Activated CD8-positive, alpha-beta memory T cell treated with anti-CD3 and anti-CD28 coated beads for 1 hour (primary cell): ENCODE measurements at regions not wholly inside any gene's neighbourhood (a gene's known extent, or its start where the extent isn't known, plus 50 kb on each side); places are given as distances from the start of the nearest gene placed in this dataset.

Experiments used
- DNase-seq, 2 donors: peaks; one replicate each; pipeline ENCODE4 v3.0.0-alpha.2; 2020; ENCODE audit warnings: low read depth in 1 of 2; ENCODE audit errors: extremely low read depth in 1 of 2

DNA sequence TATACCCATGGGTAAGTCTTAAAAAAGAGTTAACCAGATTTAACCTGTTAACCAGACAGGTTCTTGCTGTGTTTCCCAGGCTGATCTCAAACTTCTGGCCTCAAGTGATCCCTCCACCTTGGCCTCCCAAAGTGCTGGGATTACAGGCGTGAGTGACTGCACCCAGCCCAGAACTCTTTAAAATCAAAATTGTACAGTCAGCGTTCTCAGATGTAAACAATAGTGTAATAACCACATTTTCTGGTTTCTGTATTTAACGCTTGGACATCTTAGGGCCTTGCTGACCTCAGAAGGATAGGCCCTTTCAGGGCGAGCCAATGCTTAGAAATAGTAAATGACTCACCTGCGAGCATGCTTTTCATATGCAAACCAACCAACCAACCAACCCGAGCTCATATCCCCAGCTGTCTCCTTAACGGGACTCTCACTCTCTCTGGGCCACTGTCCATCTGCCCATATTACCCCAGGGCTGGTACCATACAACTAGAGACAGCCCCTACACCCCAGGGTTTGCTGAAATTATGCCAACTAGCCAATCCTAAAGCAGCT, 415.0 kb upstream of the XYLT1 start:
- no peak for DNase-seq

DNA sequence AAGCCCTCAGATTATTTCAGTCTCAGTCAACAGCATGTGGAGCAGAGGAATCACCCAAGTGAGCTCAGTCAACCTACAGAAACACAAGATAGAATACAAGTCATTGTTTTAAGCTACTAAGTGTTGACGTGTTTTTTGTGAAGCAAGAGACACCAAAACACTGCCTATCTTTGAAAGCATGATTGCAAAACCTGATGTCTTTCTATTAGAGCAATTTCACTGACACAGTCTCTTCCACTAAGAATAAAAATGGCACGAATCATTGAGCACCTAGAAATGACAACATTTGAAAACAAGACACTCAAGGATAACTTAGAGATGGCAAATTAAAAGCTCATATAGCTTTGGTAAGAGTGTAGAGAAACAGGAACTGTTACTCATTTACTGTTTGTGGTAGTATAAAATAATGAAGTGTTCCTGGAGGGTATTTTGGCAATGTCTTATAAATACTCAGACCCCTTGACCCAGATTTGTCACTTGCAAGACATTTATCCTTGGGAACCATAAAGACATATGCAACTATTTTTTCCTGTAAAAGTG, 407.1 kb upstream of the XYLT1 start:
- no peak for DNase-seq

DNA sequence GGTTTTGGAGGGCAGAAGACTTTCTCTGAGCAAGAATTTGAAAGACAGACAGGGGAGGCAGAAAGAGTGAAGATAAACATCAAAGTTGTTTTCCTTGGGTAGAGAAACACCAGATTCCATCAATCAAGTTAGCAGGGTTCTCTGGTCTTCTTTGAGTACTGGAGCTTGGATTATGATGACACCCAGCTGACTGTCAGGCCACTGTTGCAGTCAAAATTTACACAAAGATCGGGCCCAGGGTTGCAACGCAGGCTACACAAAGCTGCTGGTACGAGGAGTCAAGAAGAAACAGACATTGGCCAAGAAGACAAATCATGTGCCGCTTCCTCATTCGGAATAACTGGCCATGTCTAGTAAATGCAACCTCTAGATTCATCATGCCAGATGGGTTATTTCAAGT, 396.2 kb upstream of the XYLT1 start:
- no peak for DNase-seq

DNA sequence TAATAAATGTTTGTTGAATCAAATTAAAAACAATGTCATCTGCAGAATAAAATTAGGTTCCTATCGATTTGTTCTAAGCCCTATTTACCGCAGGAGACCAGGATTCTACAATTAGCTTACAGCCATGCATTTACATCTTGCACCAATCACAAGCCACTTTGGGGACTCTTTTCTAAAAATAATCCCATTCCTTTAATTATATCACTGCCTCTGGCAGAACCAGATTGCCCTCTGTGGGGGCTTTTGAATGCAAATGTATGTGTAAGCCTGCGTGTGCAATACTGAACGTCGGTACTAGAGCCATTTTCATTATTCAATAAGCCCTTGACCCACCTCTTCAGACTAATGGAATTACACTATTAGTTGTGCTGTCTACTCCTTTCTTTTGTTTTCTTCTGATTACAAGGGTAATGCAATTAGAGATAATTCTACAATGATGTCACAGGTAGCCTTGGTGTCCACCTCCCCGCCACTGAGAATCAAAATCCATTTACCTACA, 391.3 kb upstream of the XYLT1 start:
- no peak for DNase-seq

DNA sequence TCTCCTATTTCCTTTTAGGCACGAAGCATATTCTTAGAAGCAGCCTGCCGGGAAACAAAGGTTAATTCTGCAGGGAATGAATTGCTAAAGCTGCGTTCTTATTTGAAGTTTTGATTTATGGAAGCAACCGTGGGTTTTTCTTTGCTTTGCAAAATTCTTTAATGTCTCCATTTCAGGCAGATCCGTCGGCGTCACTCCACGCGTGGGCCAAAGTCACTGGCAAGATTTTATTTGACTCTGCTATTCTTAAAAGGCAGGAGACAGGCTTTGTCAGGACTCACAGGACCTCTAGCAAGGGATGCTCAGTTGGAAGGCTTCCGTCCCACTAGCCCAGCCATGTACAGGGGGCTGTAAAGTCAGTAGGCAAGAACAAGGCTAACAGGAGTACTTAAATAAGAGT, 387.3 kb upstream of the XYLT1 start:
- DNase-seq = no peak

DNA sequence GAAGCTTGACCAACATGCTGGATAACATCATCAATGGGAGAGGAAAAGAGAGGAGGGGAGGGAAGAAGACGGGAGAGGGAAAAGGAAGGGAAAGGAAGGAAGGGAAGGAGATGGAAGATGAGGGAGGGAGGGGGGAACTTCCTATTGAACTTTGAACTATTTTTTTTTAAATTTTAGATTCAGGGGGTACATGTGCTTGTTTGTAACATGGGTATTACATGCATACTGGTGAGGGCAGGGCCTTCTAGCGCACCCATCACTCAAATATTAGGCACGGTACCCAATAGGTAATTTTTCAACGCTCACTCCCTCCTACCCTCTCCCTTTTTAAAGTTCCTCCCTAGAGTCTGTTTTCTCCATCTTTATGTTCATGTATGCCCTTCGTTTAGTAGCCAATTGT, 383.2 kb upstream of the XYLT1 start:
- DNase-seq = no peak

DNA sequence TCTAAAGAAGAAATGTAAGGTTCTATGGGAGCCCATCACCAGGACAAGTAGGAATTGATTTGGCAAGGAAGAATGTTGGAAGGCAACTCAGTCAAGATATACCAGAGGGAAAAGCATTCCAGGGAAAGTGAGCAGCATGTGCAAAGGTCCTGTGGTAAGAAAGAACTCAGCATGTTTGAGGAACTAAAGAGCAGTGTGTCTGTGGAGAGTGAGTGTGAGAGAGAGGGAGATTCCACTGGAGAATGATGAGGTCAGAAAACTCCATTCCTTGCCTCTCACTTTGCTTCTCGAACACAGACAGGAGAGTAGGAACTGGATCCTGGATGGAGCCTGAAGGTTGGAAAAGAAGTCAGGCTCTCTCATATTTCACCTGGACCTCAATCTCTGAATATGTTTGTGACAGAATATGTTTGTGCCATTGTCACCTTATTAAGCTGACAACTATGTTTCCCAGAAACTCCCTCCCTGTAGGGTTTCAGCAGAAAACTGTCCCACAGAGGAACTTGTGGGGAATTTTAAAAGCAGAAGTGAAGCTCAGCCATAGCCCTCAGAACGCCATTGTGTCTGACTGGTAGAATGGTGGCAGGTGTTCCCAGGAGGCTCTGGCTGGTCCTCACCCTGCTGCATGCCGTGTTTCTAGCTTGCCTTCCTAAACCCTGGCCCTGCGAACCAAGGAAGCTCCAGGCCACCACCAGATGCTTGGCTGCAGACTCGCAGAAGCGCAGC, 382.4 kb upstream of the XYLT1 start:
- DNase-seq = no peak

DNA sequence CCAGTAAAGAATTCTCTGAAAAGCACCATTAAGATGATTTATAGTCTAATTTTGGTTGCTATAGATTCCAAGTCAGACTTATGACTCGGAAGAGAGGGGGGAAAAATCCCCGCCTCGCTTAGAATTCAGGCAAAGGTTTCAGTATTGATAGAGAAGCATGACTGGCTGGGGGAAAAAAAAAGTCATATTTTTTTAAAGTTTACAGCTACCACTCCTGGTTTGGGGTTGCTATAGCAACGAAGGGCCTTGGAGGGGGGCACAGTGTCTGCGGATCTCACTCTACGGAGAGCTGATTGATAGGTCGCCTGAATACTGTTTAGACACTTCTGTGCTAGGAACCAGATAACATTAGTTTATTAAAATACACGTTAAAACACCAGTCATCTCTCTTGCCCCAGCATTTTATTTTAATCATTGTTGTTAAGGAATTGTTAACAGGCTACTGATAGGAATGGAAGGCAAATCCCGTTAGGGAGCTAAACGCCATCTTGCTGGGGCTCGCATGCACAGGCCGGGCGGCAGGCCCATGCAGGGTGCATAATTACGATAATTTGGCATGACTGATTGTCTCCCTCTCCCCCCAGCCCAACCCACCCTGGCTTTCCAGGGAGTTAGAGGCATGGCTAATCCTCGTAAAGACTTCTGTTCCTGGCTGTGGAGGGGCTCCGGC, 380.0 kb upstream of the XYLT1 start:
- no peak for DNase-seq

DNA sequence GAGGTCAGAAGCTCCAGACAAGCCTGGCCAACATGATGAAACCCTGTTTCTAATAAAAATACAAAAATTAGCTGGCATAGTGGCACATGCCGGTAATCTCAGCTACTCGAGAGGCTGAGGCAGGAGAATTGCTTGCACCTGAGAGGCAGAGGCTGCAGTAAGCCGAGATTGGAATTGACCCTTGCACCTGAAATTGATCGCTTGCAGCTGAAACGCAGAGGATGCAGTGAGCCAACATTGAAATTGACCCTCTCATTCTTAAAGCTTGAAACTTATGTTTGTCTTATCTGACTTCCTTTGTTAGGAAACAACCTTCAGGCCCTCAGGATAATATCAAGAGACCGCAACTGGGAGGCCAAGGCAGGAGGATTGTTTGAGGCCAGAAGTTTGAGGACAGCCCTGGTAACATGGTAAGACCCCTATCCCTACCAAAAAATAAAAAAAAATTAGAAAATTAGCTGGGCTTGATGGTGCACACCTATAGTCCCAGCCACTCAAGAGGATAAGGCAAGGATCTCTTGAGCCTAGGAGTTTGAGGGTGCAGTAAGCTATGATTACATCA, 376.6 kb upstream of the XYLT1 start:
- no peak for DNase-seq

DNA sequence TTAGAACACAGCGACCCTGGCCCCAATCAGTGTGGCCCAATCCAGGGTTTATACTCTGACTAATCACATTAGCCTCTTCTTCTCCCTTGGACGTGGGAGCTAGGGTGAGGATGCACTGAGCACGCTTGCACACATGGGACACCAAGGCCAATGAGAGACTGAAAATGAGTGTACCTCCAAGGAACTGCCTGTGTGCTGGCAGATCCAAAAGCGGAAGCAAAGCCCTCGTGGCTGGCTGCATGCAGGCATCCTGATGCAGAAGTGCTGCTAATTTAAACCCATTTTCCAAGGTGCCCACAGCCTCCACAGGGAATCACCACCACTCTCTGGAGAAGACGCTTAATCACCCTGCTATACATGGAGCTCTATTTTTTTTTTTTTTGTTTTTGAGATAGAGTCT, 375.3 kb upstream of the XYLT1 start:
- DNase-seq = no peak

DNA sequence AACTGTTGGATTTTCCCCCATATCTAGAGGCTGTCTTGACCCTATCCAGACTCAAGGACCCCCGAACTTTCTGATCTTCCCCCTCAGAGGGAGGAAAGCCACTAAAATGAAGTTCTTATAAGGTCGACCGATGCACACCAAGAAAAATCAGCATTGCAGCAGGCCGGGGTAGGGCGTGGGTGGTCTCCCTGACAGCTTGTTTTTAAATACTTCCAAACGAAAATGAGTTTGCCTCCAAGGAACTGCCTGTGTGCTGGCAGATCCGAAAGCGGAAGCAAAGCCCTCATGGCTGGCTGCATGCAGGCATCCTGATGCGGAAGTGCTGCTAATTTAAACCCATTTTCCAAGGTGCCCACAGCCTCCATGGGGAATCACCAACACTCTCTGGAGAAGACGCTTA, 374.3 kb upstream of the XYLT1 start:
- DNase-seq = no peak

DNA sequence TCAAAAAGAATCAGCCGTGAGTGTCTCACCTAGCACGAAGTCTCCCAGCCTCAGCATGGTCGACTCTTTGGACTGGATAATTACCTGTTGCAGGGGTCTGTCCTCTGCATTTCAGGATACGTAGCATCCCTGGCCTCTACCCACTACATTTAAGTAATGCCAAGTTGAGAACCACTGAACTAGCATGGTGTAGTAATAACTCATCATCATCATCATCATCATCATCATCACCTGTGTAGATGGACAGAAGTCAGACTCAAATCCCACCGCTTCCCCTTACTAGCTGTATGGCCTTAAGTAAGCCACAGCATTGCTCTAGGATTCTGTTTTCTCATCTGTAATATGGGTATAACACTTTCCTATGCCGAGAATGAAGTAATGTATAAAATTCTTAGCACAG, 373.1 kb upstream of the XYLT1 start:
- no peak for DNase-seq

DNA sequence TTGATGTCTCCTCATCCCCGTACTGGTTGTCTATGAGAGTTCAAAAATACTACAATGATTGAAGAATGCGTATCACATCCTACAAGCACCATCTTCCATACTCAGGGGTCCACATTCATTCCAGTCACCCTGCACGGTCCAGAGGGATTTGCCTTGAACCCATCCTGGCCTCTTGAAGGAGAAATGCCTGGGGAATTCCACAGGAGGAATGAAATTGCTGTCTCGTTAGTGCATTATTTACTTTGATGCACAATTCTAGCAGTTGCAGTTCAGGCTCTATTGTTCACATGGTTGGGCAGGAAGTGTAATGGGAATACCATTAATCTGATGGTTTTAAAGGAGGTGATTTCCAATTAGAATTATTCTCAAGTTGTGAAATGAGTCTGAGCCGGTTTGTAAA, 369.1 kb upstream of the XYLT1 start:
- no peak for DNase-seq

DNA sequence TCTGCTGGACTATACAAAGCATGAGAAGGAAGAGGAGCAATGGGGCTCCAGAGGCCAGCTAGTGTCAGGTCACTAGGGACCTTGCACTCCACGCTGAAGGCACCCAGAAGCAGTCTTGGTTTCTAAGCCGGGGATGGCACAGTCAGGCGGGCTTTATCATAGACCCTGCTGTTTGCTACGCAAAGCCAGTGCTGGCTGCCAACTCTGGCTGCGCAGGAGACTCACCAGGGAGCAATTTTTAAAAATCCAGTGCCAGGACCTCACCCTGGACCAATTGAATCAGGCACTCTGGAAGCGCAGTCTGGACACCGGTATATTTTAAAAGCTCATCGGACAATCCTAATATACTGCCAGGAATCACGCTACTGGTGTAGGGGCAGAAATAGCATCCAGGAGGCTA, 368.5 kb upstream of the XYLT1 start:
- DNase-seq = no peak

DNA sequence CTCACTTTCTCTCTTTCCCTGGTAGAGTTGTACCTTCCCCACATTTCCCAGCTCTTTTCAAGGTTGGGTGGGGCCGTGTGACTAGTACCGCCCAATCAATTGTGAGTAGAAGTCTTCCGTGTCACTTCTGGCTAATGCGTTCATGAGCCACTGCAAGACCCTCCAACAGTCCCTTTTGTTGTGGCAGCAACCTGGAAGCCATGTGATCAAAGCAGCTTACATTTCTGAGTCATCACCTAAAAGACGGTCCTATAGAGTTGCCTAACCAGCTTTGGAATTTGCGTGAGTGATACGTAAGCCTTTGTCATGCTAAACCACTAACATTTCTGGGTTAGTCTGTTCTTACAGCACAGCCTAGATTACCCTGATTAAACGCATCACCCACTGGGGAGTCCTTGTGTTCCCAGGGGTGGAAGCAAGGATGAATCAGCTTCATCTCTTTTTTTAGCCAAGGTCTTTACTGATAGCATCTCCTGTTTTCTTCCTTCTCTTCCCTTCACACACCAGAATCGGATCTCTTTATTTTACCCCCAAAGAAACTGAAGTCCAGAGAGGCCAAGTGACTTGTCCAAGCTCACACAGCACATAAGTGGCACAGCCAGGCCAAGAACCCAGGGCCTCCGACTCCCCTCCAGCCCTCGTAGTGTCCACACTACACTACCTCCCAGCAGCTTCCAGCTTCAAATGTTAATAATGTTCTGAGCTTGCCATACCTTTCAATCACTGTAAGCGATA, 366.3 kb upstream of the XYLT1 start:
- DNase-seq = no peak

DNA sequence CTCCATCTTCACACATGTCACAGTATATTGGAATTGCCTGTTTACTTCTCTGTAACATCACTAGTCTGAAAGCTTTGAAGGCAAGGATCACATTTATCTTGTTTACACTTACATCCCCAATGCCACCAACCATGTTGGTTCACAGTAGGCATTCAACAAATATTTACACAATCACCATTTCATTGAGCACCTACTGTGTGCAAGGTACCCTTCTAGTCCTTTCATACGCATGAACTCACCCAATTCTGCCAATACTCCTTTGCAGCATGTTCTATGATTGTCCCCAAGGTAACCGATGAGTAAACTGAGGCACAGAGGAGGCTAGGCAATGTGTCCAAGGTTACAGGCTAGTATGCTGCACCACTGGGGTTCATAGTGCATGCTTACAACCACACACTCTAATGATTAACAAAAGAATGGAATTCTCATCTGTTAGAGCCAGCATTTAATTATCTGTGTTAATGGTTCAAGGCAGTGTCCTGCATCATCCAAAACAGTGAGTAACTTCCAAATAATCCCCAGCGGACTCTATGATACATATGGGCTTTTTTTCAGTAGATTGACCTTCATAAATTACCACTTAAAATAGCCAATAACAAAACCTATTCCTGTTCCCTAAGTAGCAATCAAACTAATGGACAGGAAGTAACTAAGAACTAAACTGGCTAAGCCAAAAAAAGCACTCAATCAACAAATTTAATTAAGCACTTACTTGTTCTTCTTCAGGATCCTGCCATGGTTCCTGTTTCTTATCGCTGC, 364.5 kb upstream of the XYLT1 start:
- no peak for DNase-seq

DNA sequence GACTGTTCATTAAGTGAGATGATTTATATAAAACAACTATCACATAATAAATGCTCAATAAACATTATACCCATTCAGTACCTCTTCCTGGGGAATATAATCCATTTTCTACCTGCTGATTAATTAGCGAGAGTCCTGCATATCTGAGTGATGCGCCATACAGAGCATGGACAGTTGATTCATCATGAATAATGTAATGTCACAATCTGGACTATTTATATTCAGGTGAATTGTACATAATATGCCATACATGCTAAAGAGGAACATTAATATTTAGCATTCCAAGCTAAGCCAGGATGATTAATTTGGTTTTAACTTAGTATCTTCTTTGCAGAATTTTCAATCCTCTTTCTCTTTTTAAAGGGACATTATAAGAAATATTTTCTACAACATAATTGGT, 362.0 kb upstream of the XYLT1 start:
- DNase-seq = no peak

DNA sequence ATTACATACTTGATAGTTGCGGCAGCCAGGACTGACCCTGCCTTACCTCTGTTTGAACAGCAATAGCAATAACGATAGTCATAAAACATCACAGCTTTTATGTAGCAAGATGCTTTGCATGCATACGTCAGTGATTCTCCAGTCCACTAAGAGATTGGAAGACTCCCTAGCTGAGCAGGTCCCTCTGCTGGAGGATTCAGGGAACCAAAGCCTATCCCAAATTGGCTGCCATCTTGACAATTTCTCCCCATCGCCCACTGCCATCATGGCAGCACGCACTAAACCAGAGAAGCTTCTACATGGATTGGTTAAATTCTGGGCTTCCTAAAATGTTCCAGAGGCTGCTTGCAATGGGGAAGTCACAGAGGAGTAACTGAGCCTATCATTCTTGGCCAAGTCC, 360.6 kb upstream of the XYLT1 start:
- DNase-seq = no peak

DNA sequence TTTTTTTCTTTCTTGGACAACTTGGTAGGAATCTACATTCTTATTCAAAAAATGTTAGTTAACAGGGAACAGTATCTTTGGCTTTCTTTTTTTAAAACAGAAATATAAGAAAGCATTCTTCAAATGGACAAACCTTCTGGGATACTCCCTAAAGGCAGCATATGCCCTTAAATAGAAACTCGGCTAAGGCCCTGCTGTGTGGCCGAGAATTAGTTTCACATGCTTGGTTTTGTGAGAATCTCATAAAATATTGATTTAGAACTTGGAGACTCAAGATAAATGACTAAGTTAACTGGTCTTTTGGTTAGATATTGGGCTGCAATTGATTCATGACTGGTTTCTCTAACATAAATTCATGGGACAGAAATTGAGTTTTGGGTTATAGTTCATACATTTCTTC, 359.9 kb upstream of the XYLT1 start:
- DNase-seq = no peak

DNA sequence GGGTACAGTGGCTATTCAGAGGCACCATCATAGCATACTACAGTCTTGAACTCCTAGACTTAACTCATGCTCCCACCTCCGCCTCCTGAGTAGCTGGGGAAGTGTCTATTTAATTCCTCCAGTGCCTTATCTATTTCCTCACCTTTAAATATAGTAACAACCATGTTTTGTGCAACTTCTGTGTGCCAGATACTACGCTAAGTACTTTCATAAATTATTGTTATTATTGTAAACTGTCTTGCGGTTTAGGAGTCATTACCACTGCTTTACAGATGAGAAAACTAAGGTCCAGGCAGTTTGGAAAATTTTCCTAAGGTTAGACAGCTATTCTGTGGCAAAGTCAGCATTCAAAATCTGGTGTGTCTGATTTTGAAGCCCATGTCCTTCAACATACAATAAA, 359.1 kb upstream of the XYLT1 start:
- DNase-seq = no peak
